ENCODE measurements at regions not wholly inside any gene's neighbourhood (a gene's known extent, or its start where the extent isn't known, plus 50 kb on each side); places are given as distances from the start of the nearest gene placed in this dataset.

DNA sequence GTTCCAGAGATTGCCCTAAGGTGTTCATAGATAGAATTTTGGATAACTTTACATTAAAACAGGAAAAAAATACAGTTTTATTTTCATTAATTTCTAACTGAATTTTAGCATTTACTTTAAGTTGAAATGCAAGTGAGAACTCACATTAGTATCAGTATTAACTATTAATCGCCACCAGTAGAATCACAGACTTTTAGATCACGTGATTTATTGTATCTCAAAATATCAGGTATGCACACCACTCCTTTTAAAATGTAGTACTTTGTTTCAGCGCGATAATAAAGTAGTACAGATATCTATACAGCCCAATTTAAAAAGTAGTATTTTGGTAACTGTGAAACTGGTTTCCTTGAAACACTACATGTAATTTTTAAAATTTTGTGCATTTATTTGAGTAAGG lies 978.7 kb downstream of the DNAH5 start:
- Histone ChIP-seq H2AFZ (ENCODE audit: low read length) (no peak overlapping the region), H3K9me3 (ENCODE audit: insufficient read depth in 2 of 2, low read depth in 1 of 2, low read length in 1 of 2) (no peaks in the 10 kb centered on the region), H2BK12ac (ENCODE audit: low read depth, low read length) (no peak overlapping the region), H2BK120ac (replicated peaks; ENCODE audit: low read depth, low read length) (no peak overlapping the region), H3K36me3 (ENCODE audit: control insufficient read depth in 2 of 4, insufficient read depth in 4 of 4, low read length in 3 of 4) (no peaks in the 10 kb centered on the region), H3K27ac (ENCODE audit: low read depth, low read length) (no peak overlapping the region), H3K4ac (replicated peaks; ENCODE audit: insufficient read length, low read depth, low read length) (no peak overlapping the region), H3K4me1 (replicated peaks in 1 of 4; ENCODE audit: control insufficient read depth in 3 of 4, insufficient read depth in 4 of 4, low read length in 3 of 4) (no peaks in the 10 kb centered on the region), H3K79me1 (ENCODE audit: low read depth, low read length) (no peaks in the 10 kb centered on the region), H3K14ac (ENCODE audit: insufficient read length) (no peak overlapping the region), H3K23ac (ENCODE audit: insufficient read length) (no peak overlapping the region), H3K9ac (replicated peaks in 1 of 4; ENCODE audit: extremely low read depth in 1 of 4, low read depth in 3 of 4, low read length in 3 of 4) (no peak overlapping the region), H4K5ac (ENCODE audit: insufficient read length, low read depth, low read length) (no peak overlapping the region), H4K8ac (ENCODE audit: extremely low read depth, insufficient read depth, low read length) (no peak overlapping the region), H3K27me3 (replicated peaks in 1 of 4; ENCODE audit: control insufficient read depth in 3 of 4, extremely low read depth in 1 of 4, insufficient read depth in 3 of 4, low read length in 3 of 4) (no peaks in the 10 kb centered on the region), H3K79me2 (ENCODE audit: control insufficient read depth in 1 of 2, insufficient read depth in 2 of 2, low read length in 2 of 2) (no peaks in the 10 kb centered on the region), H2BK15ac (ENCODE audit: low read length) (no peak overlapping the region), H3K56ac (replicated peaks; ENCODE audit: insufficient read length, low read depth, low read length) (no peak overlapping the region), H2AK5ac (ENCODE audit: low read depth, low read length) (no peak overlapping the region), H2BK20ac (ENCODE audit: low read length) (no peak overlapping the region), H2BK5ac (ENCODE audit: low read depth, low read length) (no peak overlapping the region), H3K4me3 (ENCODE audit: extremely low read depth in 1 of 4, insufficient read depth in 2 of 4, low read depth in 3 of 4, low read length in 4 of 4) (no peak overlapping the region), H4K91ac (replicated peaks; ENCODE audit: insufficient read length, low read length) (no peak overlapping the region), H4K20me1 (replicated peaks in 1 of 2; ENCODE audit: control insufficient read depth in 1 of 2, insufficient read depth in 2 of 2, low read length in 2 of 2) (no peaks in the 10 kb centered on the region), H3K18ac (ENCODE audit: extremely low read depth, low read length) (no peak overlapping the region), H3K23me2 (ENCODE audit: low read depth, low read length) (no peaks in the 10 kb centered on the region), H3K4me2 (ENCODE audit: insufficient read depth in 1 of 2, low read depth in 2 of 2, low read length in 2 of 2) (no peak overlapping the region)
- CTCF ChIA-PET (ENCODE audit: partially characterized antibody): no interaction called here
- TF ChIP-seq SP1 (IDR thresholded peaks at IDR 0.05; ENCODE audit: low read depth, low read length): no peak
- no peak for TF ChIP-seq BACH1 (IDR thresholded peaks at IDR 0.05; ENCODE audit: low read length)
- no peak for TF ChIP-seq EZH2 (IDR thresholded peaks at IDR 0.05; ENCODE audit: low read depth, low read length, severe bottlenecking)
- no peak for TF ChIP-seq POU5F1 (IDR thresholded peaks at IDR 0.05; ENCODE audit: low read depth, low read length)
- no peak for TF ChIP-seq SRF (IDR thresholded peaks at IDR 0.05; ENCODE audit: low read depth, low read length)
- TF ChIP-seq CTBP2 (IDR thresholded peaks at IDR 0.05; ENCODE audit: borderline replicate concordance, insufficient read depth, insufficient read length, low read length): no peak
- TF ChIP-seq RAD21 (IDR thresholded peaks at IDR 0.05 in 1 of 2, conservative IDR thresholded peaks at IDR 0.05 in 1 of 2; ENCODE audit: low read depth in 2 of 2, low read length in 2 of 2): no peak
- TF ChIP-seq POLR2AphosphoS5 (IDR thresholded peaks at IDR 0.05; ENCODE audit: low read depth, low read length): no peak
- TF ChIP-seq CEBPB (IDR thresholded peaks at IDR 0.05; ENCODE audit: low read depth, low read length): no peak
- TF ChIP-seq NANOG (IDR thresholded peaks at IDR 0.05; ENCODE audit: insufficient read depth, low read depth, low read length, poor library complexity, severe bottlenecking): no peak
- no peak for TF ChIP-seq SP4 (IDR thresholded peaks at IDR 0.05; ENCODE audit: low read length)
- TF ChIP-seq, protein P1, sequence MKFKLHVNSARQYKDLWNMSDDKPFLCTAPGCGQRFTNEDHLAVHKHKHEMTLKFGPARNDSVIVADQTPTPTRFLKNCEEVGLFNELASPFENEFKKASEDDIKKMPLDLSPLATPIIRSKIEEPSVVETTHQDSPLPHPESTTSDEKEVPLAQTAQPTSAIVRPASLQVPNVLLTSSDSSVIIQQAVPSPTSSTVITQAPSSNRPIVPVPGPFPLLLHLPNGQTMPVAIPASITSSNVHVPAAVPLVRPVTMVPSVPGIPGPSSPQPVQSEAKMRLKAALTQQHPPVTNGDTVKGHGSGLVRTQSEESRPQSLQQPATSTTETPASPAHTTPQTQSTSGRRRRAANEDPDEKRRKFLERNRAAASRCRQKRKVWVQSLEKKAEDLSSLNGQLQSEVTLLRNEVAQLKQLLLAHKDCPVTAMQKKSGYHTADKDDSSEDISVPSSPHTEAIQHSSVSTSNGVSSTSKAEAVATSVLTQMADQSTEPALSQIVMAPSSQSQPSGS (IDR thresholded peaks at IDR 0.05; ENCODE audit: low read length): no peak
- no peak for TF ChIP-seq RNF2 (IDR thresholded peaks at IDR 0.05; ENCODE audit: borderline replicate concordance, low read depth, low read length, missing control alignments, poor library complexity, severe bottlenecking)
- TF ChIP-seq JUND (IDR thresholded peaks at IDR 0.05; ENCODE audit: low read length): no peak
- POLR2A ChIA-PET (ENCODE audit: partially characterized antibody): no interaction called here
- DNase-seq (ENCODE audit: low read depth in 1 of 2, low spot score in 2 of 2) (no peak), FAIRE-seq (no peak)
- WGBS, 2 experiments (ENCODE audit: extremely low coverage in 1 of 2, insufficient coverage in 1 of 2, insufficient read length in 1 of 2, insufficient replicate concordance in 2 of 2, low coverage in 1 of 2, low lambda C conversion rate in 2 of 2, missing lambda C conversion rate in 1 of 2): 96% methylated on average over 4 of the region's 4 CpGs; no CpG with 5 or more reads in 1 of the 2 experiments

Measured in H1 (cell line).